SK-N-SH (cell line): ENCODE measurements at regions not wholly inside any gene's neighbourhood (a gene's known extent, or its start where the extent isn't known, plus 50 kb on each side); places are given as distances from the start of the nearest gene placed in this dataset.

ENCODE experiments used
- CTCF ChIA-PET: fragments of 300-600, 350-600 bp; formaldehyde crosslinking; extraction: SDS; loops from one replicate; lab custom pipeline; 2021; lab: Yijun Ruan, JAX
- POLR2A ChIA-PET: fragments of 350-600 bp; sonication (Branson Sonifier 250); formaldehyde crosslinking; extraction: SDS; loops from one replicate; lab custom pipeline; 2020; ENCODE audit warnings: antibody characterized with exemption, inconsistent platforms; lab: Yijun Ruan, JAX
- DNase-seq: peaks from one replicate; pipeline ENCODE4 v3.0.0; 2012
- H2AFZ ChIP-seq: fragments of 200-600 bp; sonication (generic); 2 replicates; pipeline ENCODE4 v1.8.1; 2016; ENCODE audit warnings: antibody characterized with exemption, mild to moderate bottlenecking, low read depth
- H3F3A ChIP-seq: fragments of 200-600 bp; sonication (generic); replicated peaks from 2 replicates; pipeline ENCODE3; 2016; ENCODE audit warnings: antibody characterized with exemption, mild to moderate bottlenecking; ENCODE audit not compliant: insufficient read depth
- H3K27ac ChIP-seq, 2 experiments: fragments of 200-500 bp in 1 of 2; fragments of 200-600 bp in 1 of 2; sonication (Bioruptor generic) in 1 of 2; sonication (generic), shearing (Covaris generic) in 1 of 2; 2 replicates each; pipeline versions ENCODE4 v1.5.1 to v1.6.1; 2014 to 2016; ENCODE audit warnings: low read depth in 2 of 2, inconsistent platforms in 1 of 2, low read length in 1 of 2, mild to moderate bottlenecking in 1 of 2, mixed read lengths in 1 of 2
- H3K27me3 ChIP-seq: fragments of 200-600 bp; sonication (generic), shearing (Covaris generic); 2 replicates; pipeline ENCODE4 v1.6.1; 2016; ENCODE audit warnings: mixed run types; ENCODE audit not compliant: insufficient read depth
- H3K36me3 ChIP-seq, 2 experiments: fragments of 200-500 bp in 1 of 2; fragments of 200-600 bp in 1 of 2; sonication (Bioruptor generic) in 1 of 2; sonication (generic) in 1 of 2; replicated peaks in 1 of 2; 2 replicates each; pipeline versions ENCODE3 to v1.5.1; 2014 to 2016; ENCODE audit warnings: low read length in 1 of 2, mild to moderate bottlenecking in 1 of 2; ENCODE audit not compliant: insufficient read depth in 2 of 2, control insufficient read depth in 1 of 2
- H3K4me1 ChIP-seq, 2 experiments: fragments of 200-500 bp in 1 of 2; fragments of 200-600 bp in 1 of 2; sonication (Bioruptor generic) in 1 of 2; sonication (generic), shearing (Covaris generic) in 1 of 2; 2 replicates each; pipeline versions ENCODE4 v1.5.1 to v1.6.1; 2014 to 2016; ENCODE audit warnings: low read depth in 1 of 2, low read length in 1 of 2, mixed run types in 1 of 2; ENCODE audit not compliant: insufficient read depth in 2 of 2, control insufficient read depth in 1 of 2
- H3K4me2 ChIP-seq: fragments of 200-600 bp; sonication (generic), shearing (Covaris generic); 2 replicates; pipeline ENCODE4 v1.6.1; 2017; ENCODE audit warnings: mixed run types
- H3K4me3 ChIP-seq, 2 experiments: fragments of 200-500 bp in 1 of 2; fragments of 200-600 bp in 1 of 2; sonication (Bioruptor generic) in 1 of 2; sonication (generic), shearing (Covaris generic) in 1 of 2; 2 replicates each; pipeline versions ENCODE4 v1.5.1 to v1.8.1; 2014 to 2016; ENCODE audit warnings: low read depth in 2 of 2, inconsistent platforms in 1 of 2, low read length in 1 of 2, mild to moderate bottlenecking in 1 of 2, mixed read lengths in 1 of 2, moderate library complexity in 1 of 2
- H3K79me2 ChIP-seq: fragments of 200-600 bp; sonication (generic); 2 replicates; pipeline ENCODE4 v1.8.1; 2017; ENCODE audit warnings: mild to moderate bottlenecking; ENCODE audit not compliant: insufficient read depth
- H3K9ac ChIP-seq: fragments of 200-600 bp; sonication (generic); 2 replicates; pipeline ENCODE4 v1.6.1; 2017; ENCODE audit warnings: mixed run types
- H3K9me2 ChIP-seq: fragments of 200-600 bp; sonication (generic); 2 replicates; pipeline ENCODE4 v1.6.1; 2017; ENCODE audit warnings: mixed run types
- H3K9me3 ChIP-seq: fragments of 200-600 bp; sonication (generic); 2 replicates; pipeline ENCODE4 v1.6.1; 2017; ENCODE audit warnings: mixed run types, mild to moderate bottlenecking, moderate library complexity
- H4K20me1 ChIP-seq: fragments of 200-600 bp; sonication (generic); 2 replicates; pipeline ENCODE4 v1.6.1; 2017; ENCODE audit warnings: mild to moderate bottlenecking, mixed run types; ENCODE audit not compliant: insufficient read depth
- CHD2 ChIP-seq: fragments of 150-350 bp; IDR thresholded peaks from 2 replicates; pipeline ENCODE4 v1.6.1; 2018; ENCODE audit warnings: low read length; ENCODE audit not compliant: partially characterized antibody
- CTCF ChIP-seq: fragments of 200-600 bp; sonication (generic); IDR thresholded peaks from 2 replicates; pipeline ENCODE4 v1.6.1; 2017; ENCODE audit warnings: antibody characterized with exemption, mild to moderate bottlenecking, moderate library complexity
- ELF1 ChIP-seq: IDR thresholded peaks from 2 replicates; pipeline ENCODE4 v1.4.0; 2012
- EZH2phosphoT487 ChIP-seq: fragments of 200-600 bp; sonication (generic); IDR thresholded peaks from 2 replicates; pipeline ENCODE4 v1.6.1; 2017; ENCODE audit warnings: low read depth, mixed run types, mild to moderate bottlenecking, antibody characterized with exemption, moderate library complexity, borderline replicate concordance
- FOXJ3 ChIP-seq: sonication (generic); formaldehyde crosslinking; IDR thresholded peaks from 2 replicates; pipeline ENCODE4 v1.5.1; 2020; ENCODE audit warnings: mild to moderate bottlenecking, missing genetic modification reagents
- GABPA ChIP-seq: IDR thresholded peaks from 2 replicates; pipeline ENCODE4 v1.4.0; 2012; ENCODE audit warnings: low read depth, mild to moderate bottlenecking
- GATA2 ChIP-seq: sonication (generic); formaldehyde crosslinking; IDR thresholded peaks from 2 replicates; pipeline ENCODE4 v1.5.0; 2020; ENCODE audit warnings: mild to moderate bottlenecking, missing genetic modification reagents
- IRF3 ChIP-seq: fragments of 150-350 bp; IDR thresholded peaks from 2 replicates; pipeline ENCODE4 v1.6.1; 2016; ENCODE audit warnings: mild to moderate bottlenecking, low read depth, low read length
- JUND ChIP-seq: IDR thresholded peaks from 2 replicates; pipeline ENCODE4 v1.4.0; 2012
- MAX ChIP-seq: IDR thresholded peaks from 2 replicates; pipeline ENCODE4 v1.4.0; 2012; ENCODE audit warnings: low read depth
- MXI1 ChIP-seq: IDR thresholded peaks from 2 replicates; pipeline ENCODE4 v1.6.1; 2012; ENCODE audit warnings: mild to moderate bottlenecking, low read depth, low read length, improper control_type of control experiment
- PBX3 ChIP-seq: IDR thresholded peaks from 2 replicates; pipeline ENCODE4; 2012
- POLR2AphosphoS5 ChIP-seq: IDR thresholded peaks from 2 replicates; pipeline ENCODE4 v1.6.1; 2012; ENCODE audit warnings: low read depth, low read length
- RAD21 ChIP-seq: IDR thresholded peaks from 2 replicates; pipeline ENCODE4 v1.6.1; 2012; ENCODE audit warnings: mild to moderate bottlenecking, low read length
- RCOR1 ChIP-seq: fragments of 150-350 bp; IDR thresholded peaks from 2 replicates; pipeline ENCODE4 v1.6.1; 2017; ENCODE audit warnings: antibody characterized with exemption, low read length
- SIN3A ChIP-seq: IDR thresholded peaks from 2 replicates; pipeline ENCODE4 v1.6.1; 2012; ENCODE audit warnings: low read depth, mild to moderate bottlenecking, low read length, moderate library complexity, borderline replicate concordance
- SMC3 ChIP-seq: IDR thresholded peaks from 2 replicates; pipeline ENCODE4 v1.6.1; 2012; ENCODE audit warnings: low read depth, low read length, improper control_type of control experiment
- TCF12 ChIP-seq: IDR thresholded peaks from 2 replicates; pipeline ENCODE4 v1.4.0; 2012
- TEAD4 ChIP-seq: IDR thresholded peaks from 2 replicates; pipeline ENCODE4 v1.4.0; 2012; ENCODE audit warnings: mild to moderate bottlenecking, borderline replicate concordance; ENCODE audit not compliant: insufficient read depth
- USF1 ChIP-seq: IDR thresholded peaks from 2 replicates; pipeline ENCODE4 v1.4.0; 2012; ENCODE audit warnings: low read depth, borderline replicate concordance
- YY1 ChIP-seq: IDR thresholded peaks from 2 replicates; pipeline ENCODE4 v1.4.0; 2012; ENCODE audit warnings: low read depth, mild to moderate bottlenecking
- ZBTB33 ChIP-seq: IDR thresholded peaks from 2 replicates; pipeline ENCODE4 v1.4.0; 2012; ENCODE audit warnings: low read depth, borderline replicate concordance
- WGBS: methylation state at CpG from one replicate; pipeline ENCODE4 v1.1.6; 2017; ENCODE audit warnings: low lambda C conversion rate; 5-methylcytosine and 5-hydroxymethylcytosine counted together

- TF ChIP-seq FOXJ3 (CRISPR knock-in tag) (no peak), GABPA (no peak), ZBTB33 (no peak), MXI1 (no peak), PBX3 (no peak), POLR2AphosphoS5 (no peak)
Observed at GRCh38 chr21:17441370-17441769, 71.5 kb upstream of the CXADR start.

GRCh38 chr21:17442165-17442564 lies 70.7 kb upstream of the CXADR start:
- ChIA-PET POLR2A (no interaction called here), CTCF (no interaction called here)
- 74% methylated on average over 2 of the region's 2 CpGs for WGBS
- Histone ChIP-seq H3K9me3 (no peaks in the 10 kb centered on the region), H3K36me3 (no peaks in the 10 kb centered on the region), H3K9me2 (no peaks in the 10 kb centered on the region), H3K27me3 (no peaks in the 10 kb centered on the region), H3K27ac (no peak overlapping the region), H4K20me1 (no peaks in the 10 kb centered on the region), H3F3A (no peaks in the 10 kb centered on the region), H3K4me2 (no peak overlapping the region), H3K79me2 (no peaks in the 10 kb centered on the region), H2AFZ (no peak overlapping the region), H3K4me1 (peaks cover 0 to 2% of the 10 kb centered on the region in 2 experiments; a peak in 1 of 4 replicates), H3K9ac (no peak overlapping the region), H3K4me3 (no peak overlapping the region)
- no peak for TF ChIP-seq JUND
- TF ChIP-seq EZH2phosphoT487: no peak
- TF ChIP-seq YY1: no peak
- no peak for TF ChIP-seq FOXJ3 (CRISPR knock-in tag)
- TF ChIP-seq SMC3: no peak
- no peak for TF ChIP-seq CHD2
- TF ChIP-seq TCF12: no peak
- no peak for TF ChIP-seq SIN3A
- TF ChIP-seq RCOR1: no peak
- TF ChIP-seq RAD21: no peak
- TF ChIP-seq MAX: no peak
- TF ChIP-seq IRF3: no peak
- TF ChIP-seq TEAD4: no peak
- no peak for TF ChIP-seq GATA2 (CRISPR knock-in tag)
- TF ChIP-seq CTCF: no peak
- no peak for TF ChIP-seq ELF1
- TF ChIP-seq MXI1: no peak
- TF ChIP-seq USF1: no peak
- DNase-seq: no peak

More at GRCh38 chr21:17441370-17441769, 71.5 kb upstream of the CXADR start:
- no peak for DNase-seq
- H3K4me1 ChIP-seq: peaks cover 0 to 7% of the 10 kb centered on the region in 2 experiments; a peak in 2 of 4 replicates
- no peak overlapping the region for H3K9ac ChIP-seq
- H3K9me2 ChIP-seq: no peaks in the 10 kb centered on the region
- no peak overlapping the region for H3K4me3 ChIP-seq
- 67% methylated on average over 1 of the region's 1 CpG for WGBS
- no peaks in the 10 kb centered on the region for H3K79me2 ChIP-seq
- ChIA-PET POLR2A (no interaction called here), CTCF (interaction anchor here (1.1 kb wide), 1 partner anchor 11 kb away, joined by 3 read pairs; no protein-coding TSS in a partner anchor)
- no peaks in the 10 kb centered on the region for H3K9me3 ChIP-seq
- H3F3A ChIP-seq: no peaks in the 10 kb centered on the region
- no peak overlapping the region for H3K27ac ChIP-seq
- no peaks in the 10 kb centered on the region for H3K36me3 ChIP-seq
- H2AFZ ChIP-seq: no peak overlapping the region
- no peaks in the 10 kb centered on the region for H4K20me1 ChIP-seq
- no peak overlapping the region for H3K4me2 ChIP-seq
- no peaks in the 10 kb centered on the region for H3K27me3 ChIP-seq
